D721Med (cell line): ENCODE measurements at regions not wholly inside any gene's neighbourhood (a gene's known extent, or its start where the extent isn't known, plus 50 kb on each side); places are given as distances from the start of the nearest gene placed in this dataset.

Experiments used
- DNase-seq: peaks from one replicate; pipeline ENCODE4 v3.0.0; 2011; ENCODE audit warnings: low spot score; ENCODE audit not compliant: insufficient read length
- FAIRE-seq: peaks from 2 replicates; lab custom pipeline; 2011; peaks lifted over from hg19 to GRCh38; lab: Jason Lieb, UNC
- TF ChIP-seq, protein P1 (sequence below): IDR thresholded peaks from 2 replicates; pipeline ENCODE4 v1.5.1; 2012; ENCODE audit warnings: mild to moderate bottlenecking, control low read depth; ENCODE audit not compliant: insufficient read depth; ENCODE audit errors: missing control alignments

GRCh38 chr12:93181409-93181965 lies 196.2 kb upstream of the NUDT4 start:
- DNase-seq: no peak
- no peak for FAIRE-seq
- TF ChIP-seq, protein P1, sequence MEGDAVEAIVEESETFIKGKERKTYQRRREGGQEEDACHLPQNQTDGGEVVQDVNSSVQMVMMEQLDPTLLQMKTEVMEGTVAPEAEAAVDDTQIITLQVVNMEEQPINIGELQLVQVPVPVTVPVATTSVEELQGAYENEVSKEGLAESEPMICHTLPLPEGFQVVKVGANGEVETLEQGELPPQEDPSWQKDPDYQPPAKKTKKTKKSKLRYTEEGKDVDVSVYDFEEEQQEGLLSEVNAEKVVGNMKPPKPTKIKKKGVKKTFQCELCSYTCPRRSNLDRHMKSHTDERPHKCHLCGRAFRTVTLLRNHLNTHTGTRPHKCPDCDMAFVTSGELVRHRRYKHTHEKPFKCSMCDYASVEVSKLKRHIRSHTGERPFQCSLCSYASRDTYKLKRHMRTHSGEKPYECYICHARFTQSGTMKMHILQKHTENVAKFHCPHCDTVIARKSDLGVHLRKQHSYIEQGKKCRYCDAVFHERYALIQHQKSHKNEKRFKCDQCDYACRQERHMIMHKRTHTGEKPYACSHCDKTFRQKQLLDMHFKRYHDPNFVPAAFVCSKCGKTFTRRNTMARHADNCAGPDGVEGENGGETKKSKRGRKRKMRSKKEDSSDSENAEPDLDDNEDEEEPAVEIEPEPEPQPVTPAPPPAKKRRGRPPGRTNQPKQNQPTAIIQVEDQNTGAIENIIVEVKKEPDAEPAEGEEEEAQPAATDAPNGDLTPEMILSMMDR: no peak

- FAIRE-seq (no peak), DNase-seq (no peak)
- TF ChIP-seq, protein P1: no peak
Observed at GRCh38 chr12:93183940-93184671, 193.6 kb upstream of the NUDT4 start.

DNA sequence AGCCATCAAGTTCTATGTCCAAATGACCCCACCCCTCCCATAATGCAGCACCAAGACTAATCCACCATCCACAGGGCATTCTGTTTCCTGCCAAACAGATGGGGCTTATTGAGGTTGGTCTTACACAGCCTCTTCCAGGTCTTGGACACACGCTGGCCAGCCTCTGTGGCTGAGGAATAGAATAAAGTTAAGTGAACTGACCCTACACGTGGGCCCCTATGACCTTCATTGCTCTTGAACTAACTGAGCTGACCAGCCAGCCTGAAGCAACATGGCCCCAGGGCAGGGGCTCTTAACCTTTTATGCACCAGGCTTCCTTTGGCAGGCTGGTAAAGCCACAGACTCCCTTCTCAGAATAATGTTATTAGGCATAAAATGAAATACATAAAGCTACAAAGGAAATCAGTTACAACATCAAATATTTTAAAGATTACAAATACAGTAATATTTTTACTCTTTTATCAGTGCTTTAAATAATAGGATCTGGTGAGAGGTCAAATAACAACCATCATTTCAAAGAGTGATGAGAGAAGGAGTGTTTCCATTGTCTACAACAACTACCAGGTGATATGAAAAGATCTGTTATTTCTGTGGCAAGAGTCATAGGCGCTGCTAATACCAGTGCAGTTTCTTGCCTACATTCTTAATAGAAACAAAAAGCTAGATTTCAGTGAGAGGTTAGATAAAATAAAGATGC lies 192.9 kb upstream of the NUDT4 start:
- TF ChIP-seq, protein P1: no peak
- DNase-seq: no peak
- no peak for FAIRE-seq

DNA sequence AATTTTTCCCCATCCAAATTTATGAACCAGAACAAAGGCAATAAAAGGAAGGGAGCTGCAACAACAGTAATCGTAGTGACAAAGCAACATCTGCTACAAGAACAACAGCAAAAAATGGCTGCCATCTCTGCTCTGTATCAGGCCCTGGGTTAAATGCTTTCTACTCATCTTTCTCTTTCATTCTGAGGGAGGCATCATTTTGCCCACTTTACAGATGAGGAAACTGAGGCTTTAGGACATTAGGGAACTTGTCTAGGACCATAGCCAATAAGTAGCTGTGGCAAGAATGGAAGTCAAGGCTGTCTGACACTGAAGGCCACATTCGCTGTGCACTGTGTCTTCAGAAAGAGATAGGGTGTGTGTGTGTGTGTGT lies 192.4 kb upstream of the NUDT4 start:
- no peak for DNase-seq
- no peak for FAIRE-seq
- TF ChIP-seq, protein P1: no peak

DNA sequence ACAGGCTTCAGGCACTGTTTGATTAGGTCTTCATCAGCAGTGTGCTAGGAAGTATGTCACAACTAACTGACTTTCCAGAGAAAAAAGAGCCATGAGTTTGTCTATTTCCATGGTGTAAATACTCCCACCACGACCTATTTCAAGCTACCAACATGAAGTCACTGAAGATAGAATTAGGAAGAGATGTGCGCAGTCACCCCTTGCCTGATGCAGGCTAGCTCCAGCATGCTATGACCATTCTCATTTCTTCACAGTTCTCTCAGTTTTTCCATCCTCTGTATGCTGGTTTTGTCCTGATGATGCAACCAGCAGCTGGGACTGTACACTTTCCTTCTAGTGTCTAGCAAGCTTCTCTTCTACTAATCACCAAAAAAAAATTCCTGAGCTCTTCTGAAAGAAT lies 191.6 kb upstream of the NUDT4 start:
- DNase-seq (no peak), FAIRE-seq (no peak)
- TF ChIP-seq, protein P1: no peak

- TF ChIP-seq, protein P1: no peak
- DNase-seq: no peak
- no peak for FAIRE-seq
Observed at GRCh38 chr12:93186621-93187020, 191.1 kb upstream of the NUDT4 start.
